RWPE2 (cell line): ENCODE measurements at regions not wholly inside any gene's neighbourhood (a gene's known extent, or its start where the extent isn't known, plus 50 kb on each side); places are given as distances from the start of the nearest gene placed in this dataset.

Experiments
- ATAC-seq: fragments of 200-7000 bp; cut with Tn5 transposase; 3 replicates; pipeline ENCODE4 v1.9.1; 2021; ENCODE audit warnings: low read depth
- DNase-seq: peaks from one replicate; pipeline ENCODE4 v3.0.0-alpha.2; 2020; ENCODE audit warnings: low spot score
- H3K27ac ChIP-seq: fragments of 450-650 bp; 2 replicates; pipeline ENCODE4 v1.5.1; 2017; ENCODE audit warnings: mild to moderate bottlenecking; ENCODE audit not compliant: poor library complexity, severe bottlenecking
- H3K27me3 ChIP-seq: fragments of 250-450 bp; sonication (Bioruptor Pico); 2 replicates; pipeline ENCODE4 v1.5.1; 2021; ENCODE audit warnings: mild to moderate bottlenecking, moderate library complexity; ENCODE audit not compliant: insufficient read depth, poor library complexity, severe bottlenecking
- H3K36me3 ChIP-seq: fragments of 250-450 bp; sonication (Bioruptor Pico); 2 replicates; pipeline ENCODE4 v1.5.1; 2020; ENCODE audit warnings: low read depth, mild to moderate bottlenecking, moderate library complexity
- H3K4me1 ChIP-seq: fragments of 250-450 bp; sonication (Bioruptor Pico); 2 replicates; pipeline ENCODE4 v1.5.1; 2021; ENCODE audit warnings: mild to moderate bottlenecking, moderate library complexity; ENCODE audit not compliant: insufficient read depth, poor library complexity, severe bottlenecking
- H3K4me3 ChIP-seq: fragments of 250-450 bp; sonication (Bioruptor Pico); 2 replicates; pipeline ENCODE4 v1.5.1; 2021; ENCODE audit warnings: mild to moderate bottlenecking, moderate library complexity; ENCODE audit not compliant: severe bottlenecking
- H3K9me3 ChIP-seq: fragments of 250-450 bp; sonication (Bioruptor Pico); 2 replicates; pipeline ENCODE4 v1.5.1; 2021; ENCODE audit warnings: mild to moderate bottlenecking, moderate library complexity; ENCODE audit not compliant: severe bottlenecking
- TF ChIP-seq, protein P1 (sequence below): fragments of 450-650 bp; IDR thresholded peaks from one replicate; pipeline ENCODE4 v1.5.1; 2017; ENCODE audit warnings: mild to moderate bottlenecking, moderate library complexity; ENCODE audit not compliant: poor library complexity, severe bottlenecking

DNA sequence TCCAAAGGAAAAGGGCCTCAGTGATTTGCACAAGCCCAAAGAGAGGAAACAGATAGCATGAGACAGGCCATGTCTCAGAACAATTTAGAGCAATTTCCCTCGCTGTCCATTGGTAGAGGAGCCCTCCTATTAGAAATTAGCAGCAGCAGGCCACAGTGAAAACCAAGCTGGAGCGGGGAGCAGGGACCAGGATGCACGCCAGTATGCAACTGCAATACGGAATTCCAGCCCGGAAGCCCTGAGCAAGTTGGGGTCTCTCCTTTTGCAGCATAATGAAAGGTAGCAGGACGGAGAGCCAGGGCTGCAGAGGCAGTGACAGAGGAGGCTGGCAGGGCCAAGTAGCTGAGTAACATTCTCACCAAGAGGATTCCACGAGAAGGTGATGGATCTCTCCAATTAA lies 84.9 kb upstream of the CLMN start:
- no peaks in the 10 kb centered on the region for H3K27me3 ChIP-seq
- DNase-seq, result no peak
- no peak for ATAC-seq
- no peaks in the 10 kb centered on the region for H3K9me3 ChIP-seq
- H3K27ac ChIP-seq, result no peak overlapping the region
- TF ChIP-seq, protein P1, sequence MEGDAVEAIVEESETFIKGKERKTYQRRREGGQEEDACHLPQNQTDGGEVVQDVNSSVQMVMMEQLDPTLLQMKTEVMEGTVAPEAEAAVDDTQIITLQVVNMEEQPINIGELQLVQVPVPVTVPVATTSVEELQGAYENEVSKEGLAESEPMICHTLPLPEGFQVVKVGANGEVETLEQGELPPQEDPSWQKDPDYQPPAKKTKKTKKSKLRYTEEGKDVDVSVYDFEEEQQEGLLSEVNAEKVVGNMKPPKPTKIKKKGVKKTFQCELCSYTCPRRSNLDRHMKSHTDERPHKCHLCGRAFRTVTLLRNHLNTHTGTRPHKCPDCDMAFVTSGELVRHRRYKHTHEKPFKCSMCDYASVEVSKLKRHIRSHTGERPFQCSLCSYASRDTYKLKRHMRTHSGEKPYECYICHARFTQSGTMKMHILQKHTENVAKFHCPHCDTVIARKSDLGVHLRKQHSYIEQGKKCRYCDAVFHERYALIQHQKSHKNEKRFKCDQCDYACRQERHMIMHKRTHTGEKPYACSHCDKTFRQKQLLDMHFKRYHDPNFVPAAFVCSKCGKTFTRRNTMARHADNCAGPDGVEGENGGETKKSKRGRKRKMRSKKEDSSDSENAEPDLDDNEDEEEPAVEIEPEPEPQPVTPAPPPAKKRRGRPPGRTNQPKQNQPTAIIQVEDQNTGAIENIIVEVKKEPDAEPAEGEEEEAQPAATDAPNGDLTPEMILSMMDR, result no peak
- no peak overlapping the region for H3K4me3 ChIP-seq
- H3K4me1 ChIP-seq, result no peaks in the 10 kb centered on the region
- no peaks in the 10 kb centered on the region for H3K36me3 ChIP-seq

DNA sequence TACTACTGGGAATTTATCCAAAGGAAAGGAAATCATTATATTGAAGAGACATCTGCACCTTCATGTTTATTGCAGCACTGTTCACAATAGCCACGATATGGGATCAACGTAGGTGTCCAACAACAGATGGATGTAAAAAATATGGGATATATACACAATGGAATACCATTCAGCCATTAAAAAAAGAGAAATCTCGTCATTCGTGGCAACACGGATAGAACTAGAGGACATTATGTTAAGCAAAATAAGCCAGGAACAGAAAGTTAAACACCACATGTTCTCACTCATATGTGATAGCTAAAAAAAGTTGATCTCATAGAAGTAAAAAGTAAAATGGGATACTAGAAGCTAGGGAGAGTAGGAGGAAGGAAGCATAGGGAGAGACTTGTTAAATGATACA lies 82.9 kb upstream of the CLMN start:
- H3K4me3 ChIP-seq, result no peak overlapping the region
- no peak for DNase-seq
- no peak for ATAC-seq
- H3K27me3 ChIP-seq, result no peaks in the 10 kb centered on the region
- TF ChIP-seq, protein P1, result no peak
- no peak overlapping the region for H3K27ac ChIP-seq
- no peaks in the 10 kb centered on the region for H3K36me3 ChIP-seq
- no peaks in the 10 kb centered on the region for H3K9me3 ChIP-seq
- H3K4me1 ChIP-seq, result no peaks in the 10 kb centered on the region

DNA sequence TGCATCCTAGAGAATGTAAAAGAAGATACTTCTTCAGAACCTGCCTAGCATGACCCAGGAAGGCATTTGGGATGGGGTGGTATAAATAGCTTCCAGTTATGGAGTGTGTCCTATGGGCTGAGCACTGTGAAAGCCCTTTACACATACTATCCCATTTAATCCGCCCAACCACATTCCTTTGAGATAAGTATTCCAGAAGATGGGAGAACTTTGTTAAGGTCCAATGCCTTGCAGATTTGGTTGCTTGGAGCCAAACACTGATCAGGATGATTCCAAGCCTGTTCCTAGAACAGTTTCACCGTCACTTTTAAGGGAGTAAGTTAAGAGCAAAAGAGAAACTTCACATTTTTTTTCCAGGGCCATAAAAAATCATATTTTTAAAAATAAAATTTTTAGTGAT lies 82.5 kb upstream of the CLMN start:
- no peak overlapping the region for H3K4me3 ChIP-seq
- no peaks in the 10 kb centered on the region for H3K27me3 ChIP-seq
- DNase-seq, result no peak
- no peak overlapping the region for H3K27ac ChIP-seq
- no peaks in the 10 kb centered on the region for H3K9me3 ChIP-seq
- no peak; the same call in 2 of the 3 replicates for ATAC-seq
- H3K4me1 ChIP-seq, result no peaks in the 10 kb centered on the region
- TF ChIP-seq, protein P1, result no peak
- no peaks in the 10 kb centered on the region for H3K36me3 ChIP-seq

DNA sequence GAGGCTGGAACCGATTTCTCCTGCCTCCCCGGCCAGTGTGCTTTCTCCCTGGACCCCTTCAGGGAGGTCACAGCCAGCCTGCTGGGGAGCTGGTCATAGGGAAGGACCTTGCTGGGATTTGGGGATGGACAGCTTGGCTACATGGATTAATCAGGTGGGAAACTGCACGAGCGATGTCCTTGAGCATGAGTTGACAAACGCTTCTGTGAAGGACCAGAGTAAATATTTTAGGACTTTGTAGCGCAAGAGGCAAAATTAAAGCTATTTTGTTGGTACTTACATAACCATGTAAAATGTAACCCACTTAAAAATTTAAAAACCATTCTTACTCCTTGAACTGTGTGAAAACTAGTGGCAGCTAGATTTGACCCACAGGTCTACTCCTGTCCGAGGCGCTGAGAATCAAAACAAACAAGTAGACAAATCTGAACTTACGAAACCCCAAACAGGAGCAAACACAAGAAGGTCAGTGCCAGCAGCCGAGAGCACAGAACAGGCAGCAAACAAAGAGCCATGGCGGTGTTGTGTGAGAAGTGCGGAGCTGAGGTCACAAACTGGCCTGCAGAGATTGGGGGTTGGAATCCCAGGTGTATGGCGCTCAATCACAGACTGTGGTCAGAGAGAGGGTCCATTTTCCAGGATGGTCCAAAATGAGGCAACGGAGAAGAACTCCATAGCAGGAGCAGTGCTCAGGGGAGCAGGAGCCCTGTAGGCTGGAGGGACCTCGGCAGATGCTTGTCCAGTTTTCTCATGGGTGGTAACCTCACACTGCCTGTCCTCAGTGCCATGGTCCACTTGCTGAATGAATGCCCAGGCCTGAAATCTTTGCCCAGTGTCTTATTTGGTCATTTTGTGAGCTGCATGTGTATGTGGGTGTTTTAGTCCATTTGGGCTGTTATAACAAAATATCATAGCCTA lies 79.2 kb upstream of the CLMN start:
- Histone ChIP-seq H3K4me1 (no peaks in the 10 kb centered on the region), H3K4me3 (no peak overlapping the region), H3K27me3 (no peaks in the 10 kb centered on the region), H3K36me3 (no peaks in the 10 kb centered on the region), H3K27ac (no peak overlapping the region), H3K9me3 (no peaks in the 10 kb centered on the region)
- TF ChIP-seq, protein P1, result no peak
- ATAC-seq (no peak), DNase-seq (no peak)

DNA sequence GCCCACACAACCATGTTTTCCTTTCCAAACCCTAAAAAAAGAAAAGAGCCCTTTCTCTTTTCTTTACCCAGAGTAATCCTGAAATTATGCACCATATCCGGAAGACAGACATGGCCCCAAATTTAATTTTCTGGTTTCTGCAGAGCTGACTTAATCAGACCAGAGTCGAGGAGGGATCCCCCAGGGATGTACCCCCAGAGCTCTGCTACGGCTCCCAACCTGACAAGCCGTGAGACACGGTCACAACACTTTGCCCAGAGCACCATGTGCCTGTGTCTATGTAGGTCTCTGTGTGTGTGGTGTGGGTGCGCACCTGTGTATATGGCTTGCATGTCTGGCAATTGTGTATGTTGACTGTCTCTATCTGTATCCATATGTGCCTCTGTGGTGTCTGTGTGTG lies 77.6 kb upstream of the CLMN start:
- DNase-seq (no peak), ATAC-seq (no peak)
- no peak overlapping the region for H3K27ac ChIP-seq
- no peaks in the 10 kb centered on the region for H3K27me3 ChIP-seq
- TF ChIP-seq, protein P1, result no peak
- H3K4me1 ChIP-seq, result no peaks in the 10 kb centered on the region
- H3K9me3 ChIP-seq, result no peaks in the 10 kb centered on the region
- H3K4me3 ChIP-seq, result no peak overlapping the region
- H3K36me3 ChIP-seq, result no peaks in the 10 kb centered on the region
